ENCODE measurements at regions not wholly inside any gene's neighbourhood (a gene's known extent, or its start where the extent isn't known, plus 50 kb on each side); places are given as distances from the start of the nearest gene placed in this dataset.

DNA sequence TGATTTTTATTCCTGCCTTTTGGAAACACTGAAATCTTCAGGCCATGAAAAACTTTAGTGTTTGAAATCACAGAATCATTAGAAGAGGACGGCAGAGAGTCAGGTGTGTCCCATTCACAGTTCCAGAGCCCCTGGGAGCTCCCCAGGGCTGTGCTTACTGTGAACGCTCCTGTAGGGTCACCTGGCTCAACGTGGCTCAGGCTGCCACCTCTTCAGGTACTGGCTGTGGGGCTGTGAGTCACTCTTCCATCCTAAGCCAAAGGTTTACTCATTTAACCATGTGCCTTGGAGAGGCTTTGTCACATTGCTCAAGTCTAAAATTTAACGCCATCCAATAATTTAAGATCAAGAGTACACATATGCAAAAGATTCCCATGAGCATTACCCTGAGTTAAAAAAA, 50.2 kb upstream of the FSTL4 start:
- TF ChIP-seq POLR2A (IDR thresholded peaks at IDR 0.05): no peak
- TF ChIP-seq, protein P1, sequence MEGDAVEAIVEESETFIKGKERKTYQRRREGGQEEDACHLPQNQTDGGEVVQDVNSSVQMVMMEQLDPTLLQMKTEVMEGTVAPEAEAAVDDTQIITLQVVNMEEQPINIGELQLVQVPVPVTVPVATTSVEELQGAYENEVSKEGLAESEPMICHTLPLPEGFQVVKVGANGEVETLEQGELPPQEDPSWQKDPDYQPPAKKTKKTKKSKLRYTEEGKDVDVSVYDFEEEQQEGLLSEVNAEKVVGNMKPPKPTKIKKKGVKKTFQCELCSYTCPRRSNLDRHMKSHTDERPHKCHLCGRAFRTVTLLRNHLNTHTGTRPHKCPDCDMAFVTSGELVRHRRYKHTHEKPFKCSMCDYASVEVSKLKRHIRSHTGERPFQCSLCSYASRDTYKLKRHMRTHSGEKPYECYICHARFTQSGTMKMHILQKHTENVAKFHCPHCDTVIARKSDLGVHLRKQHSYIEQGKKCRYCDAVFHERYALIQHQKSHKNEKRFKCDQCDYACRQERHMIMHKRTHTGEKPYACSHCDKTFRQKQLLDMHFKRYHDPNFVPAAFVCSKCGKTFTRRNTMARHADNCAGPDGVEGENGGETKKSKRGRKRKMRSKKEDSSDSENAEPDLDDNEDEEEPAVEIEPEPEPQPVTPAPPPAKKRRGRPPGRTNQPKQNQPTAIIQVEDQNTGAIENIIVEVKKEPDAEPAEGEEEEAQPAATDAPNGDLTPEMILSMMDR (IDR thresholded peaks at IDR 0.05): no peak

All from uterus (tissue), 2 donors.